ENCODE measurements at regions not wholly inside any gene's neighbourhood (a gene's known extent, or its start where the extent isn't known, plus 50 kb on each side); places are given as distances from the start of the nearest gene placed in this dataset.
"Not testable (repeated sequence)": the region's sequence is repeated elsewhere in the genome, so short reads cannot be mapped to it uniquely, and the experiment has no call there.

- Histone ChIP-seq H3K9me3 (peaks cover 3 to 6% of the 10 kb centered on the region in 2 donors), H3K27me3 (no peaks in the 10 kb centered on the region)
- intact Hi-C loops (cut with DNase I; ENCODE audit: low total_unique reads) = no loop called here
Measured at GRCh38 chr5:136559651-136560050, 194.3 kb upstream of the TRPC7 start.

GRCh38 chr5:136547096-136547495 lies 181.8 kb upstream of the TRPC7 start:
- H3K9me3 ChIP-seq; H3K4me3 ChIP-seq; intact Hi-C loops (cut with DNase I; ENCODE audit: low total_unique reads); H3K36me3 ChIP-seq; H3K4me1 ChIP-seq; DNase-seq (ENCODE audit: low spot score in 2 of 2); H3K27ac ChIP-seq; H3K27me3 ChIP-seq: not testable (repeated sequence)

More at GRCh38 chr5:136559651-136560050, 194.3 kb upstream of the TRPC7 start:
- Histone ChIP-seq H3K4me1 (no peaks in the 10 kb centered on the region), H3K4me3 (no peak overlapping the region), H3K27ac (no peak overlapping the region), H3K36me3 (no peaks in the 10 kb centered on the region)
- DNase-seq (ENCODE audit: low spot score in 2 of 2) = no peak
- TF ChIP-seq POLR2AphosphoS5 (IDR thresholded peaks at IDR 0.05) = no peak
- no peak for TF ChIP-seq POLR2A (IDR thresholded peaks at IDR 0.05)
- no peak for TF ChIP-seq CTCF (IDR thresholded peaks at IDR 0.05)

- DNase-seq (ENCODE audit: low spot score in 2 of 2); H3K4me1 ChIP-seq; H3K36me3 ChIP-seq; H3K9me3 ChIP-seq; H3K4me3 ChIP-seq; intact Hi-C loops (cut with DNase I; ENCODE audit: low total_unique reads); H3K27me3 ChIP-seq; H3K27ac ChIP-seq: not testable (repeated sequence)
Measured at GRCh38 chr5:136546441-136546840, 181.1 kb upstream of the TRPC7 start.

GRCh38 chr5:136545031-136545430 lies 179.7 kb upstream of the TRPC7 start:
- DNase-seq (ENCODE audit: low spot score in 2 of 2); H3K4me1 ChIP-seq; intact Hi-C loops (cut with DNase I; ENCODE audit: low total_unique reads); H3K4me3 ChIP-seq; H3K27ac ChIP-seq; H3K9me3 ChIP-seq; H3K27me3 ChIP-seq; H3K36me3 ChIP-seq: not testable (repeated sequence)

GRCh38 chr5:136538534-136538933 lies 173.2 kb upstream of the TRPC7 start:
- Histone ChIP-seq H3K4me1 (no peaks in the 10 kb centered on the region), H3K4me3 (no peak overlapping the region), H3K27me3 (no peaks in the 10 kb centered on the region), H3K27ac (no peak overlapping the region), H3K36me3 (no peaks in the 10 kb centered on the region), H3K9me3 (no peaks in the 10 kb centered on the region)
- intact Hi-C loops (cut with DNase I; ENCODE audit: low total_unique reads) = no loop called here
- TF ChIP-seq POLR2A (IDR thresholded peaks at IDR 0.05) (no peak), POLR2AphosphoS5 (IDR thresholded peaks at IDR 0.05) (no peak), CTCF (IDR thresholded peaks at IDR 0.05) (no peak)
- no peak for DNase-seq (ENCODE audit: low spot score in 2 of 2)

GRCh38 chr5:136529081-136529480 lies 163.7 kb upstream of the TRPC7 start:
- Histone ChIP-seq H3K27me3 (no peaks in the 10 kb centered on the region), H3K9me3 (no peaks in the 10 kb centered on the region), H3K36me3 (no peaks in the 10 kb centered on the region), H3K4me3 (no peak overlapping the region), H3K27ac (no peak overlapping the region), H3K4me1 (no peaks in the 10 kb centered on the region)
- no peak for TF ChIP-seq POLR2AphosphoS5 (IDR thresholded peaks at IDR 0.05)
- no peak for TF ChIP-seq CTCF (IDR thresholded peaks at IDR 0.05)
- intact Hi-C loops (cut with DNase I; ENCODE audit: low total_unique reads) = no loop called here
- DNase-seq (ENCODE audit: low spot score in 2 of 2) = no peak

- Histone ChIP-seq H3K4me3 (no peak overlapping the region), H3K4me1 (no peaks in the 10 kb centered on the region), H3K27ac (no peak overlapping the region), H3K36me3 (no peaks in the 10 kb centered on the region), H3K27me3 (no peaks in the 10 kb centered on the region), H3K9me3 (no peaks in the 10 kb centered on the region)
- no peak for DNase-seq (ENCODE audit: low spot score in 2 of 2)
- TF ChIP-seq CTCF (IDR thresholded peaks at IDR 0.05) (no peak), POLR2A (IDR thresholded peaks at IDR 0.05) (no peak), POLR2AphosphoS5 (IDR thresholded peaks at IDR 0.05) (no peak)
- intact Hi-C loops (cut with DNase I; ENCODE audit: low total_unique reads) = no loop called here
Measured at GRCh38 chr5:136528481-136529030, 163.2 kb upstream of the TRPC7 start.
